ENCODE measurements at regions not wholly inside any gene's neighbourhood (a gene's known extent, or its start where the extent isn't known, plus 50 kb on each side); places are given as distances from the start of the nearest gene placed in this dataset.

DNA sequence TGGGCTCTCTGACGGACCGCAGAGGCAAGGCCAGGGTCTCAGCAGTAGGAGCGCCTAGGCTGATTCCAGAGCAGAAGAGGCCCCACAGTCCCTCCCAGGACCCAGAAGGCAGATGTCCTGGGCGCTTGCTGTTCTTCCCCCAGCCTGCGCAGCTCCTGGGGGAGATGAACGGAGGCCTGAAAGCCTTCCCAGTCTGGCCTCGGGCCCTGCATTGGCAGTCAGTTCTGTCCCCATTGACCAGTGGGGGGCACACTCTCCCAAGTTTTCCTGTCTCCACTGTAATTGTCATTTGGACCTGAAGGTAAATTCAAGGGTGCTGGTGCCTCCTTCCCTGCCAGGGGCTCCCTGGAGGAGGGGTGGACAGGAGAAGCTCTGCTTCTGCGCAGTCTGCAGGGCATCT lies 345.7 kb downstream of the CYP26B1 start:
- Histone ChIP-seq H2BK120ac (replicated peaks; ENCODE audit: low read depth, low read length) (no peak overlapping the region), H3K27me3 (replicated peaks in 1 of 4; ENCODE audit: control insufficient read depth in 3 of 4, extremely low read depth in 1 of 4, insufficient read depth in 3 of 4, low read length in 3 of 4) (no peaks in the 10 kb centered on the region; a peak in 1 of 7 replicates), H3K23ac (ENCODE audit: insufficient read length) (no peak overlapping the region), H3K36me3 (ENCODE audit: control insufficient read depth in 2 of 4, insufficient read depth in 4 of 4, low read length in 3 of 4) (no peaks in the 10 kb centered on the region), H3K23me2 (ENCODE audit: low read depth, low read length) (peaks cover 2% of the 10 kb centered on the region; the same call in 1 of the 2 replicates), H2BK15ac (ENCODE audit: low read length) (no peak overlapping the region), H3K14ac (ENCODE audit: insufficient read length) (no peak overlapping the region), H4K8ac (ENCODE audit: extremely low read depth, insufficient read depth, low read length) (0 out of 2 replicates have a peak overlapping the region, but pooled peaks have one; percentile 52), H2AK5ac (ENCODE audit: low read depth, low read length) (no peak overlapping the region), H3K4ac (replicated peaks; ENCODE audit: insufficient read length, low read depth, low read length) (no peak overlapping the region), H3K56ac (replicated peaks; ENCODE audit: insufficient read length, low read depth, low read length) (no peak overlapping the region), H3K79me2 (ENCODE audit: control insufficient read depth in 1 of 2, insufficient read depth in 2 of 2, low read length in 2 of 2) (no peaks in the 10 kb centered on the region), H3K4me2 (ENCODE audit: insufficient read depth in 1 of 2, low read depth in 2 of 2, low read length in 2 of 2) (no peak overlapping the region), H3K9me3 (ENCODE audit: insufficient read depth in 2 of 2, low read depth in 1 of 2, low read length in 1 of 2) (no peaks in the 10 kb centered on the region), H2BK20ac (ENCODE audit: low read length) (no peak overlapping the region), H4K91ac (replicated peaks; ENCODE audit: insufficient read length, low read length) (no peak overlapping the region), H3K4me1 (replicated peaks in 1 of 4; ENCODE audit: control insufficient read depth in 3 of 4, insufficient read depth in 4 of 4, low read length in 3 of 4) (no peaks in the 10 kb centered on the region), H4K5ac (ENCODE audit: insufficient read length, low read depth, low read length) (no peak overlapping the region), H2BK5ac (ENCODE audit: low read depth, low read length) (no peak overlapping the region), H3K27ac (ENCODE audit: low read depth, low read length) (no peak overlapping the region), H2AFZ (ENCODE audit: low read length) (no peak overlapping the region), H3K79me1 (ENCODE audit: low read depth, low read length) (no peaks in the 10 kb centered on the region), H3K9ac (replicated peaks in 1 of 4; ENCODE audit: extremely low read depth in 1 of 4, low read depth in 3 of 4, low read length in 3 of 4) (no peak overlapping the region), H3K4me3 (ENCODE audit: extremely low read depth in 1 of 4, insufficient read depth in 2 of 4, low read depth in 3 of 4, low read length in 4 of 4) (no peak overlapping the region), H4K20me1 (replicated peaks in 1 of 2; ENCODE audit: control insufficient read depth in 1 of 2, insufficient read depth in 2 of 2, low read length in 2 of 2) (no peaks in the 10 kb centered on the region), H2BK12ac (ENCODE audit: low read depth, low read length) (no peak overlapping the region), H3K18ac (ENCODE audit: extremely low read depth, low read length) (no peak overlapping the region)
- TF ChIP-seq, protein P1, sequence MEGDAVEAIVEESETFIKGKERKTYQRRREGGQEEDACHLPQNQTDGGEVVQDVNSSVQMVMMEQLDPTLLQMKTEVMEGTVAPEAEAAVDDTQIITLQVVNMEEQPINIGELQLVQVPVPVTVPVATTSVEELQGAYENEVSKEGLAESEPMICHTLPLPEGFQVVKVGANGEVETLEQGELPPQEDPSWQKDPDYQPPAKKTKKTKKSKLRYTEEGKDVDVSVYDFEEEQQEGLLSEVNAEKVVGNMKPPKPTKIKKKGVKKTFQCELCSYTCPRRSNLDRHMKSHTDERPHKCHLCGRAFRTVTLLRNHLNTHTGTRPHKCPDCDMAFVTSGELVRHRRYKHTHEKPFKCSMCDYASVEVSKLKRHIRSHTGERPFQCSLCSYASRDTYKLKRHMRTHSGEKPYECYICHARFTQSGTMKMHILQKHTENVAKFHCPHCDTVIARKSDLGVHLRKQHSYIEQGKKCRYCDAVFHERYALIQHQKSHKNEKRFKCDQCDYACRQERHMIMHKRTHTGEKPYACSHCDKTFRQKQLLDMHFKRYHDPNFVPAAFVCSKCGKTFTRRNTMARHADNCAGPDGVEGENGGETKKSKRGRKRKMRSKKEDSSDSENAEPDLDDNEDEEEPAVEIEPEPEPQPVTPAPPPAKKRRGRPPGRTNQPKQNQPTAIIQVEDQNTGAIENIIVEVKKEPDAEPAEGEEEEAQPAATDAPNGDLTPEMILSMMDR (IDR thresholded peaks at IDR 0.05; ENCODE audit: control extremely low read depth in 1 of 3, insufficient read depth in 1 of 3, low read depth in 1 of 3, low read length in 3 of 3), result peak; percentile 75 to 92 (median 82)
- TF ChIP-seq SIX5 (IDR thresholded peaks at IDR 0.05; ENCODE audit: low read depth, low read length) (no peak), RAD21 (IDR thresholded peaks at IDR 0.05 in 1 of 2, conservative IDR thresholded peaks at IDR 0.05 in 1 of 2; ENCODE audit: low read depth in 2 of 2, low read length in 2 of 2) (peak; percentile 86 to 92)
- 75% methylated on average over 6 of the region's 8 CpGs; no CpG with 5 or more reads in 1 of the 2 experiments for WGBS, 2 experiments (ENCODE audit: extremely low coverage in 1 of 2, insufficient coverage in 1 of 2, insufficient read length in 1 of 2, insufficient replicate concordance in 2 of 2, low coverage in 1 of 2, low lambda C conversion rate in 2 of 2, missing lambda C conversion rate in 1 of 2)
- DNase-seq (ENCODE audit: low read depth in 1 of 2, low spot score in 2 of 2), result peak; percentile 41 to 87
- FAIRE-seq, result no peak
- ChIA-PET CTCF (ENCODE audit: partially characterized antibody) (interaction anchor here (0.6 to 14.8 kb wide), 49 partner anchors 9 to 1832 kb away, joined by 3 to 386 read pairs (median 4); no protein-coding TSS in a partner anchor), POLR2A (ENCODE audit: partially characterized antibody) (no interaction called here)
